CD4-positive, alpha-beta T cell treated with Interleukin-10 for 1 hour (primary cell): ENCODE measurements at regions not wholly inside any gene's neighbourhood (a gene's known extent, or its start where the extent isn't known, plus 50 kb on each side); places are given as distances from the start of the nearest gene placed in this dataset.
"Not testable (repeated sequence)": the region's sequence is repeated elsewhere in the genome, so short reads cannot be mapped to it uniquely, and the experiment has no call there.

ENCODE experiments used
- DNase-seq: peaks from one replicate; pipeline ENCODE4 v3.0.0-alpha.2; 2020

GRCh38 chrX:106220177-106220576 is 52.1 kb downstream of the PWWP3B start:
- no peak for DNase-seq

GRCh38 chrX:106243376-106243775 is 75.3 kb downstream of the PWWP3B start:
- no peak for DNase-seq

GRCh38 chrX:106246511-106246910 is 78.4 kb downstream of the PWWP3B start:
- no peak for DNase-seq

GRCh38 chrX:106247162-106247561 is 79.1 kb downstream of the PWWP3B start:
- no peak for DNase-seq

GRCh38 chrX:106249706-106250379 is 81.7 kb downstream of the PWWP3B start:
- DNase-seq: no peak

GRCh38 chrX:106263817-106264216 is 95.7 kb downstream of the PWWP3B start:
- no peak for DNase-seq

GRCh38 chrX:106273947-106274587 is 106.0 kb downstream of the PWWP3B start:
- not testable (repeated sequence) for DNase-seq

- not testable (repeated sequence) for DNase-seq
Measured at GRCh38 chrX:106275172-106275571, 107.1 kb downstream of the PWWP3B start.

- DNase-seq: no peak
Measured at GRCh38 chrX:106278951-106279350, 110.8 kb downstream of the PWWP3B start.

GRCh38 chrX:106281383-106281782 is 113.3 kb downstream of the PWWP3B start:
- no peak for DNase-seq

GRCh38 chrX:106283841-106284240 is 115.7 kb downstream of the PWWP3B start:
- no peak for DNase-seq

GRCh38 chrX:106284431-106285025 is 116.4 kb downstream of the PWWP3B start:
- DNase-seq: no peak

GRCh38 chrX:106286053-106286650 is 118.0 kb downstream of the PWWP3B start:
- DNase-seq: no peak

GRCh38 chrX:106290778-106291177 is 122.7 kb downstream of the PWWP3B start:
- not testable (repeated sequence) for DNase-seq

GRCh38 chrX:106291779-106292390 is 123.8 kb downstream of the PWWP3B start:
- not testable (repeated sequence) for DNase-seq

GRCh38 chrX:106300239-106300638 is 132.1 kb downstream of the PWWP3B start:
- no peak for DNase-seq

- no peak for DNase-seq
Measured at GRCh38 chrX:106300656-106301055, 132.6 kb downstream of the PWWP3B start.

- no peak for DNase-seq
Measured at GRCh38 chrX:106302304-106302703, 134.2 kb downstream of the PWWP3B start.

- no peak for DNase-seq
Measured at GRCh38 chrX:106306391-106306947, 138.4 kb downstream of the PWWP3B start.

GRCh38 chrX:106323357-106323756 is 155.3 kb downstream of the PWWP3B start:
- DNase-seq: no peak

- DNase-seq: no peak
Measured at GRCh38 chrX:106331606-106332005, 163.5 kb downstream of the PWWP3B start.

- no peak for DNase-seq
Measured at GRCh38 chrX:106341823-106342222, 173.7 kb downstream of the PWWP3B start.

- DNase-seq: no peak
Measured at GRCh38 chrX:106356580-106356979, 188.5 kb downstream of the PWWP3B start.
